NCI-H128 (cell line): ENCODE measurements at regions not wholly inside any gene's neighbourhood (a gene's known extent, or its start where the extent isn't known, plus 50 kb on each side); places are given as distances from the start of the nearest gene placed in this dataset.

Experiments used
- DNase-seq: peaks from one replicate; lab custom pipeline; 2025; ENCODE audit not compliant: unreplicated experiment; lab: John Stamatoyannopoulos, UW

DNA sequence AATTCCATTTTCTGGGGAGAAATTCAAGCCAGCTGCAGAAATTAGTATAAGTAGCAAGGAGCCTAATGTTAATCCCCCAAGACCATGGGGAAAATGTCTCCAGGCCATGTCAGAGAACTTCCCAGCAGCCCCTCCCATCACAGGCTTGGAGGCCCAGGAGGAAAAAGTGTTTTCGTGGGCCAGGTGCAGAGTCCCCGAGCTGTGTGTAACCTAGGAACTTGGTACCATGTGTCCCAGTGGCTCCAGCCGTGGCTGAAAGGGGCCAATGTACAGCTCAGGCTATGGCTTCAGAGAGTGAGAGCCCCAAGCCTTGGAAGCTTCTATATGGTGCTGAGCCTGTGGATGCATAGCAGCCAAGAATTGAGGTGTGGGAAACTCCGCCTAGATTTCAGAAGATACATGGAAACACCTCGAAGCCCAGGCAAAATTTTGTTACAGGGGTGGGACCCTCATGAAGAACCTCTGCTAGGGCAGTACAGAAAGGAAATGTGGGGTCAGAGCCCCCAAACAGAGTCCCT lies 286.3 kb downstream of the MATN1 start:
- DNase-seq: no peak

DNA sequence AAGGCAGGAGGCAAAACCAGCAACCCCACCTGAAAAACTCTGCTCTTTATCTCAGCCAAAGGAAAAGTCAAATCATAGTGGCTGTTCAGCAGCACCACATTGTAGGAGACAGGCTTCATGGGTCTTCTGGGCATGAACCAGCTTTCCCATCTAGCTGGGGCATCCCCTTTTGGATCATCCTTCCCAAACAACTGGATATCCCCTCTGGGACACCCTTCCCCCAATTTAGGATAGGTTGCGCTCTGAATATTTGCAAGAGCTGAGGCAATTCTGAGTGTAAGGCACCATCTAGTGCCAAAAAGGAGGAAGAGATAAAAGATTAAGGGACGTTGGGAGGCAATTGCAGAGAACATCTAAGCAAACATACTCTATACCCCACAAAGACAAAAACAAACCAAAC lies 295.8 kb downstream of the MATN1 start:
- DNase-seq: no peak

DNA sequence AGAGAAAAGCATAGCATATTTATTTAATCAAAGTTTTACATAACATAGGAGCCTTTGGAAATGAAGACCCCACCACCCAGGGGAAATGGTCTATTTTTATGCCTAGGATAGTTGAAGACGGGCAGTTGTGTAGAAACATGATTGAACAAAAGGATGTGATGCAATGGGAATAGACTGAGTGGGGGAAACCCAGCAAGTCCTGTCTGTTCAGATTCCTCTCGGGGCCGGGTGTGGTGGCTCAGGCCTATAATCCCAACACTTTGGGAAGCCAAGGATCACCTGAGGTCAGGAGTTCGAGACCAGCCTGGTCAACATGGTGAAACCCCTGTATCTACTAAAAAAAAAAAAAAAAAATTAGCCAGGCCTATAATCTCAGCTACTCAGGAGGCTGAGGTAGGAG lies 298.3 kb downstream of the MATN1 start:
- no peak for DNase-seq

DNA sequence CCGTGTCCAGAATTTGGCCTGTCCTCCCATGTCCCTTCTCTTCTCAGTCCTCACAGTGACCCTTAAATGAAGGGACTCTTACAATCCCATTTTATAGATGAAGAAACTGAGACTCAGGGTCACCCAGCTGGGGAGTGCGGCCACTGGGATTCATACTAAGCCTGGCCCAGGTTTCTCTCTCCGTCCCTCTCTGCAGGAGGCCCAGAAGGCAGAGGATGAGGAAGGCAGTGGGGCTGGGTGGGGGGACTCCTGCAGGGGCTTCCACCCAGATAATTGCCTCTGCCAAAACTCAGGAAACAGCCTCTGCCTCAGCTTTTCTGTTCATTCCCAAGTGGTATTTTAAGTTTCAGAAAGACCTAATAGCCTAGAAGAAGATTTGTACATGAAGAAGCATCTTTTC lies 299.8 kb downstream of the MATN1 start:
- no peak for DNase-seq

DNA sequence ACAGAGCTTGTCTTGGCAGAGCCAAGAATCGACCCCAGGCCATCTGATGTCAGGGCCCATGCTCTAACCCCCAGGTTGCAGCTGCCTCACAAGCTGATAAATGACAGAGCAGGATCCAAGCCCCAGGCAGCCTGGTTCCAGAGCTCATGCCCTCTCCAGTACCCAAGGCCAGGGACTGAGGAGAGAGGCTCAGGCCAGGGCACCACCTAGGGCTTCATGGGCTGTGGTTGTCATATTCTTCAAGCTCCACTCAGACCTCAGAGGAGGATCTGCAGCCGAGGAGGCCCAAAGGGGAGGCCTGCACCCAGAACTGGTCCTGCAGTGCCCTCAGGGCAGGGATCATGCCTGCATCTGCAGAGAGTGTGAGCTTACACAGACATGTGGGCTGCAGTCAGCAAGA lies 301.1 kb downstream of the MATN1 start:
- DNase-seq: no peak

DNA sequence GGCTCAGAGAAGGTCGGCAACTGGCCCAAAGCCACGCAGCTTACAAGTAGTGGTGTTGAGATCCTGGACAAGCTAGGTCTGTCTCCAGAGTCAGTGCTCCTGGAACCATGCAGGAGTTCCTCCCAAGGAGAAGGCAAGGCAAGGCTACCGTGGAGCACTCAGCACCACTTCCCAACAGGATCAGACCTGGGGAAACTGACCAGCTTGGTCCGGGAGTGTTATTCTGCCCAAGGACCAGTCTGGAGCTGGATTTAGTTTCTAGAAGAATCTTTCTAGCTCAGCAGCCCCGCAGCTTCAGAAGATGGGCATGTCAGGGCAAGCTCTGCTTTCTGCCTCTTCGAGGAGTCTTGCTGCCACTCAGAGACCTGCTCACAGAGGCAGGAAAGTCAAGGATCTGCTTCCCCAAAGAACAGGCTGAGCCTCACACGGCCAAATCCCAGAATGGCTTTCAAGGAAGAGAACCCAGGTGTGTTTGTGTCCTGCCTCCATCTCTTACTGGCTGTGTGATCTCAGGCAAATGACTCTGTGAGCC lies 302.8 kb downstream of the MATN1 start:
- DNase-seq: no peak

DNA sequence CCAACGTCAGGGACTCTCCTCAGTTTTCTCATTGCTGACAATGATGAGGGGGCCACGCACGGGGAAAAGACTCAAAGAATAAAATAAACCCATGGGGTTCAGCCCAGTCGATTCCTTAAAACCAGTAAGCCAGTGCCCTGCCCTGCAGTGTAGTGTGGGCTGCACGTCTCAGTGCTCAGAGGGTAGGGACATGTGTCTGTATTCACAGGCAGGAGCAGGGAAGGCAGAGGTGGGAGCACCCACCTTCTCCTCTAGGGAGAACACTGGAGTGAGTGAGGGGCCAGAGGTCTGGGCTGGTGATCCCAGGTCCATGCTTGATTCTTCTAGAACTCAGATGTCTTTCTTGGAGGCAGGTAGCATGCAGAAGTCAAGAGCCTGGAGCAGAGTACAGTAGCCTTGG lies 303.6 kb downstream of the MATN1 start:
- DNase-seq: no peak

DNA sequence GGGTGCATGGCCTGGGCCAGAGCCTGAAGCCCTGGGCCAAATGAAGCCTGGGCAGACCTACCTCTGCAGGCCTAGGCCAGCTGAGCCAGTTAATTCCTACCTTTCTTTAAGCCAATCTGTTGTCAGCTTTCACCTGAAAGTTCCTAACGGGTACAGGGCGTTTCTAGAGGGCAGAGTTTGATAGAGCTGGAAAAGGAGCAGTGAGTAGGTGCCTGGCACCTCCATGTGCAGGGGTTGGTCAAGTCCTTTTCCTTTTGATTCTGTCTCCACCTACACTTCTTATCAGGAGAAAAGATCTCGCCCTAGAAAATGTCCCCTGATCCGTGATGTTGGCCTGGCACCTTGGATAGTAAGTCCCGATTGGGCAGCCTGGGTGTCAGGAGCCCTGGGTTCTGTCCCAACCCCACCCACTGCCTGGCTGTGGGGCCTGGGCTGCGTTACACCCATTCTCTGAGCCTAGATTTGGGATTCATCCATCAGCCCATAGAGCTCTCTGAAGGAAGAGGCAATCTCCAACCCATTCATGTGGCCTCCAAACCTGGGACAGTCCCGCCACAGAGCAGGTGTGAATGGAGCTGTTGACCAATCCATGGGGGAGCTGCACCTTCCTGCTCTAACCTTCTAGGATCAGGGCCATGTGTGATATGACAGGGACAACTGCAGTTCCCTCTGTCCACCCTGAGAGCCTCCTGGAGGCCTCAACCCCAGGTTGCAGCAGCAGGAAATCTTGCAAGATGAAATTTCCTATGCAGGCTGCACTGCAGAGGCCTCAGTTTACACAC lies 304.3 kb downstream of the MATN1 start:
- no peak for DNase-seq

DNA sequence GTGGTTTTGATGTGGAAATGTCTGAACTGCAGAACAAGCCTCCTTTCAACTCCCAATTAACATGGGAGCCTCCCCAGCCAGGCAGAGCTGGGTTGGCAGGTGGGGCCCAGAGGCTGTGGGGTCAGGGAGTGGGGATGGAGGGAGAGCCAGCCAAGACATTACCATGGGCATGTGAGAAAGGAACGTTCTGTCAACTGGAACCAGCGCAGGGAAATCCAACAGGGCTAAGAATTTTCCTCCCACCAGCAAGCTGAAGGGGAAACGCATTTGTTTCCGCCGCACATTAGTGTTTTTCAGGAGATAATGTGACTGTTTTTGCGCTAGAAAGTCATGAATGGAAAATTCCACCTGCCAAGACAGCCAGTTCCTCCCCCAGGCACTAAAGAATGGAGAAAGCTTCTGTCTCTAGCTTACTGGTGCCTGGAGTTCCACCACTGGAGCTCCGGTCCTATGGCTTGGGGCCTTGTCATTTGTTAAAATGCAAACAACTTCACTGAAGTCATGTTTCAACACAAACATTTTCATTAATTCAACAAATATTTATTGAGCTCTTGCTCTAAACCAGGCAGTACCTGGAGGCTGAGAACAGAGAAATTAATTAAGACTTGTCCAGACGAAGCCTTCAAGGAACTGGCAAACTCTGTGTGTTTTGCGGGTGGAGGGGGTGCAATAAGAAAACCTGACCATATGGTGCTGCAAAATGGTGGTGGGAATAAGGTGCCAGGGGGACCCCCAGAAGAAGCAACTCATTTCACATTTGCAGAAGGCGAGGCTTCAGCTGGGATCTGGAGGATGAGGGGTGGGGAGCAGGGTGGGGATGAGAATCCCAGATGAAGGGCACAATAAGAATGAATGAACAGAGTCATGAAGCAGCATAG lies 305.1 kb downstream of the MATN1 start:
- no peak for DNase-seq

DNA sequence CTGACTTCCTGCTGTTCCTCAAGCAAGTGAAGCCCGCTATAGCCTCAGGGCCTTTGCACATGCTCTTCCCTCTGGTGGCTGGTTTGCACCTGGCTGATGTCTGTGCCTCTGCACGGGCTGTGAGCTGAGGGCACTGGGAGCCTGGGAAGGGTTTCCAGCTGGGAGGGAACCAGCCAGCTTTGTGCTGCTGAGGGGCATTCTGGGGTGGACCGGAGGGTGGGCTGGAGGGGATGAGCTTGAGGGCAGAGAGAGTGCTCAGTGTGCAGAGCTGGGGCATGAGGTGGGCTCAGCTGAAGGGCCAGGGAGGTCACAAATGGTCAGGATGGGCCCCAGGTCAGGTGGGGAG lies 305.7 kb downstream of the MATN1 start:
- no peak for DNase-seq

DNA sequence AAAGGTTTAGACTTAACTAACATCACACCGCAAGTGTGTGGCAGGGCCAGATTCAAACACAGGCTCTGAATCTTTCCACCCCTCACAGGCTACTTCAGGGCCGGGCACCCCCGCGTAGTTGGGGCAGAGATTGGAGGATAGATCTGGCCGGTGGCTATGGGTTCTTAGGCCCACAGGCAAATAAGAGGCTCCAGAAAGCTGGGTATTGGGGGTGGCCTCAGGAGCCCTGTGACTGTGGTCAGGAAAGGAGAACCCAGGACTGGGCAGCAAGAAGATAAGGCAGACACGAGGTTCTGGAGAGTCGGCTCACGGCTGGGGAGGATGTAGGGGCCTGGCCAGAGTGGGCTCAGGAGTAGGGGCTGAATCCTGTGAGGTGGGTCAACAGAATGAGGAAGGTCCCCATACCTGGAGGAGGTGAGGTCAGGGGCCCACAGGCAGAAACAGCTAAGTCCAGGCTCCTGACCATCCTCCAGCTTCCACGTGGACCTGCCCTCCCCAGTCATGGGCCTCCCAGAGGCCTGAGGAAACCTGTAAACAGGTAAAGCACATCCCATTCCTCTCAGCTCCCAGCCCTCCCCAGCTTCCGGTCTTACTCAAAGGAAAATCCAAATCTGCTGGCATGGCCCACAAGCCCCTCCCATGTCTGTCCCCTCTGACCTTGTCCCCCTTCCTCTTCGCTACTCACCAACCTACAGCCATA lies 306.2 kb downstream of the MATN1 start:
- no peak for DNase-seq

DNA sequence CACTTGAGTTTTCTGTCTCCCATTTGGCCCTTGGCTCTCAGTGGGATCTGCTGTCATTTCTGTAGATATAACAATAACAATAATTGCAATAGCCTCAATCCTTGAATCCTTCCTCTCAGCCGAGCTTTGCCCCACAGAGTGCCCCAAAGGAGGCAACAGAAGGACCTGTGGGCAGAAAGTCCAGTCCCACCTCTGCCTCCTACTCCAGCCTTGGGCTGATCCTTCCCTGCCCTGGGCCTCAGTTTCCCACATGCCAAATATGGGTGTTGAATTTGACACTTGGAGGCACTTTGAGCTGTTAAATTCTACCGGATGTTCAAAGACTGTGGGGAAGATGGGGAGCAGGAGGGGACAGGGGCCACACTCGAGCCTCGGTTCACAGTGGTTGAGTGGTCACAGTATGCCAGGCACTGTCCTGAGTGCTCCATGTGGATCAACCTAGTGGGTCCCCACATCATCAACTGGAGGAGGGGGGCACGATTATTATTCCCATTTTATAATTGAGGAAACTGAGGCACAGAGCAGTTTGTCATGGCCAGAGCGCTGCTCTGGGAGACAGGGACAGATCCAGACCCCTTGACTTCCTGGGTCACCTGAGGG lies 307.1 kb downstream of the MATN1 start:
- no peak for DNase-seq

DNA sequence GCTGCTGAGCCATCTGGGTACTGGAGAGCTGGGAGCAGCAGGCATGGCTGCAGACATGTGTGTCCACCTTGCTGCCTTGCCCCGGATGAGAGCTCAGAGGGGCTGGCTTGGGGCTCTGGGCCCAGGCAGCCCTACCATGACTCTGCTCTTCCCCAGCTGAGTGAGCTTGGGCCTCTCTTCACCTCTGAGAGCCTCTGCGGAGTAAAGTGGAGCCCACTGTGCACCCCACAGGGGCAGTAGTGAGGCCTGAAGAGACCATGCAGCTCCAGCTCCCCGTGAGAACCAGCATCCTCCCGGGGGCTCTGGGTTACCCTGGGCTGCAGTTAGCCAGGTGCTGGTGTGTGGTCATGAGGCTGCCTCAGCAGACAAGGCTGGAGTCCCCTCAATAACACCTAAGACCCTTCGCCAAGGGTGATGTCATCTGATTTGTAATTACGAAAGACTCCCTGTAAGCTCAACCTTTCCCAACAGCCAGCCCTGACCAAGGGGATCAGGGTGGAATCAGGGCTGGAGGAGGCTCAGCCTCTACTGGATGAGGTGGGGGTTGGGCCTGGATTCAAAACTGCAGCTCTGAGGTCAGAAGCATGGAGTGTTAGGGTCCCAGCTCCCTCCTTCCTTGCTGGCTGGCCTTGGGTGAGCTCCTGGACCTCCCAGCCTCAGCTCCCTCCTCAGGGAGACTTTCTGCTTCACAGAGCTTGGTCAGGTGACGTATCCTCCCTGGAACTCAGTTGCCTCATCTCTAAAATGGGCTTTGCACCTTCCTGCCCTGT lies 308.0 kb downstream of the MATN1 start:
- no peak for DNase-seq

DNA sequence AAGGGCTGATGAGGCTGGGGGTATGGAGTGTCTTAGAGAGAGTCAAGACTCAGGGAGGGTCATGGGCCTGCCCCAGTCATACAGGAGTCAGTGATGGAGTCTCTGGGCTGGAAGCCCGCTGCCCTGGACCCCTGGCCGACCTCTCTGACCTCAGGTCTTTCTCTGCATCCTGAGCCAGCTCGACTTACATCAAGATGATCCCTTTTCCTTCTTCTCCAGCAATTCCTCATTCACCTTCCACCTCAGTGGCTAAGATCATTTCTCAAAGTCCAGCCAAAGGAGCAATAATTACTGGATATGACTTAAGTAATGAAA lies 308.6 kb downstream of the MATN1 start:
- DNase-seq: no peak

DNA sequence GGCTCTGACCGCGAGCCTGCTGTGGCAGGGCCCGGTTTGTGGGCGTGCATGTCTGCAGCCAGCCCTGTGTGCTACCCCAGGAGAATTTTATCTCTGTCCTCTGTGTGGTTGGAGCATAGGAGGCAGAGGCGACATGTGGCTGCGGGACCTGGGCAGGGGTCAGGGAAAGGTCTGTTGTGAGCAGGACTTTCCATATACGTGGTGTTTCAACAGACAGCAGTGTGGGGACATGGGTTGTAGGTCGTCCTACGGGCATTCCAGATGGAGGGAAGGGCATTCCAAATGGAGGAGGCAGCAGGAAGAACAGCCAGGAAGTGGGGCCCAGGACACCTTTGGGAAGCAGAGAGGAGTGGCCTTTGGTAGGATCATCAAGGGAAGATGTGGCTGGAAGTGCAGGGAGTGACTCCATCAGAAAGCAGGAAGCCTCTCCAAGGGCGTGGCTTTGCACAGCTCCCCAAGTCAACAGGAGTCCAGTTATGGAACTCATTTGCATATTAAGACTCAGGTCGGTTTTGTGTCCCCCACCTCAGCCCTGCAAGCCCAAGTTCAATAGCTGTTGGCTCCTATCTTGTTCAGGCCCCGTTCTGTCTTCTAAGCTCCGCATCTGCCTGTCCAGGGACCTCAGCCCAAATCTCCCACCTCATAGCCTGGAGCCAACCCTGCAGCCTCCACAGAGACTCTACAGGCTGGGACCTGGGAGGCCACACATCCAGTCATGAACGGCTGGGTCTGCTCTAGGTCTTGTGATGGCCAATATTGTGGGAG lies 309.1 kb downstream of the MATN1 start:
- no peak for DNase-seq

DNA sequence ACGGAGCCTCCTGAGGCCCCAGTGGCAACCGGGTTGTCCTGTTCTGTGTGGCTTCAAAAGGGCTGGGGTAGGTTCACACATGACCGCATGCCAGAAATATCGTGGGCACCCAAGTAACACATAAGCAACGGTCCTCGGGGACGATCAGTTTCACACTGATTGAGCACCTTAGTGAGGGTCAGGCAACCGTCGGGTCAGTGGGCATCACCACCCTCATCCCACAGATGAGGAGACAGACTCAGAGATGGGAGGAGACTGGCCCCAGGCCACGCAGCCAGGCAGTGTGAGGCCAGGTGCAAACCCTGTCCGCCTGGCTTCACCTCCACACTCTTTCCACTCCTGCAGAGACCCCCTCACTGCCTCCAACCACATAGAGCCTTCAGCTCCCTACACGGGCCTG lies 309.8 kb downstream of the MATN1 start:
- DNase-seq: no peak

DNA sequence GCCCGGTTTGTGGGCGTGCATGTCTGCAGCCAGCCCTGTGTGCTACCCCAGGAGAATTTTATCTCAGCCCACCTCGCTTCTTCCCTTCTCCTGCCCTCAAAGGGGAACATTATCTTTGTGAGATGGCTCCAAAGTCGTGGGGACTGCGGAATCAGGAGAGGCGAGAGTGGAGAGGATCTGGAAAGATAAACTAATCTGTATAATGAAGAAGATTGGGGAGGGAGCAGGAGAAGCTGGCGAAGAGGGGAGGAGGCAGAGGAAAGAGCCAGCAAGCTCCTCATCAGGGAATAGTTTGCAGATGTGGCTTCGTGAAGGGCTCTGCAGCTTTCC lies 310.3 kb downstream of the MATN1 start:
- no peak for DNase-seq

DNA sequence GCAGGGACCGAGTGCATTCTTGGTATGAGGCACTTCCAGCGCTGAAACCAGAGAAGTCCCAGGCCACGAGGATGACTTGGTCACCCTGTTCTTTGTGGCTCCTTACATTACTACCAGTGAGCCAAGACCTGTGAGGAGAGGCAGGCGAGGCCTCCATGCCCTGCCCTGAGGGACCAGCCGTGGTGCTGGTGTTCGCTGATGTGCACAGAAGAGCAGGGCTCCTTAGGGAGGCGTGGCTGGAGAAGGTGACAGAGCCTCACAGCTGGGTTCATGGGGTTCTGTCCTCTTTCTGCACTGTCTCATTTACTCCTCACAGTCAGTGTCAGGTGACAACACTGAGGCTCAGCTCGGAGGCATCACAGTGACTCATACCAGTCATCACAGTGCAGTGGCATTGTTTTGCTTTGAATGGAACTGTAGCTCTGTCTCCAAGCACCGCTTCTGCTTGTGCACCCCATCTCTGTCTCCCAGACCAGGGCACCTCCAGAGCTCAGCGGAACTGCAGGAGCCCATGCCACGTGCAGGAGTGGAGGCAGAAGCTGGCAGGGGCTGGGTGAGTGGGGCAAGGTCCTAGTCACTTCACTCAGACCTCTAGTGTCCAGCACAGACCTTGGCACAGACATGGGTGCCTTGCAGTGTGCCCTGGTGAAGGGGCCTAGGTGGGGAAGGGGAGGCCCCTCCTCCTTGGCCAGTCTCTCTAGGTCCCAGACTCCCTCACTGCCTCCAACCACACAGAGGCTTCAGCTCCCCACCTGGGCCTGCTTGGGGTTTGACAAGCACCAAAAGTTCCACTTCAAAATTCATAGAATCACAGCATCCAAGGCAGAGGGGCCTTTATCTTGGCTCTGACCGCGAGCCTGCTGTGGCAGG lies 310.9 kb downstream of the MATN1 start:
- DNase-seq: no peak

DNA sequence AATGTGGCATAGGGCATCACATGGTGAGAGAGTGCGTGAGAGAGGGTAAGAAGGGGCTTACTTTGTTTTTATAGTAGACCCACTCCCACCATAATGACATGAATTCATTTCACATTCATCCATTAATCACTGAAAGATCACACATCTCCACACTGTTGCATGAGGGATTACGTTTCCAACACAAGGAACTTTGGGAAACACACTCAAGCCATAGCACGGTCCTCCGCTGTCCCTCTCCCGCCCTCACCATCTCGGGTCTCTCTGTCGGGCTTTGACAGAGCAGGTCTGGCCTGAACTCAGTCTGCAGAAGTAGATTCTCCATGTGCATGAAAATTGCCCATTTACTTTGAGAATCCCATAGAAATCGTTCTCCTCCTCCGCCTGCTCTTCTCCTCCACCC lies 312.2 kb downstream of the MATN1 start:
- no peak for DNase-seq
